Lung (tissue), 11 donors: ENCODE measurements at regions not wholly inside any gene's neighbourhood (a gene's known extent, or its start where the extent isn't known, plus 50 kb on each side); places are given as distances from the start of the nearest gene placed in this dataset.

ENCODE experiments used
- ATAC-seq: fragments of 200-7000 bp; cut with Tn5 transposase; one replicate; pipeline ENCODE4 v1.9.1; 2020; ENCODE audit warnings: moderate number of reproducible peaks; ENCODE audit not compliant: insufficient read depth, low FRiP score
- DNase-seq, 3 donors: peaks; one replicate each; pipeline ENCODE4 v3.0.0-alpha.2; 2013 to 2017
- H3K27ac ChIP-seq, 2 donors: one replicate each; pipeline ENCODE4 v1.5.1; 2013; ENCODE audit warnings: mild to moderate bottlenecking in 2 of 2, moderate library complexity in 2 of 2, control low read depth in 1 of 2, inconsistent platforms in 1 of 2, low read depth in 1 of 2, low read length in 1 of 2
- H3K27me3 ChIP-seq, 3 donors: one replicate each; pipeline ENCODE4 v1.5.1; 2013; ENCODE audit warnings: low read length in 2 of 3; ENCODE audit not compliant: control insufficient read depth in 3 of 3, insufficient read depth in 3 of 3
- H3K36me3 ChIP-seq, 4 donors: one replicate each; pipeline ENCODE4 v1.5.1; 2013; ENCODE audit warnings: low read length in 4 of 4, mild to moderate bottlenecking in 1 of 4, moderate library complexity in 1 of 4; ENCODE audit not compliant: control insufficient read depth in 4 of 4, insufficient read depth in 4 of 4
- H3K4me1 ChIP-seq, 5 donors: one replicate each; pipeline ENCODE4 v1.5.1; 2013; ENCODE audit warnings: low read length in 5 of 5, mild to moderate bottlenecking in 2 of 5, moderate library complexity in 1 of 5; ENCODE audit not compliant: control insufficient read depth in 5 of 5, insufficient read depth in 5 of 5
- H3K4me3 ChIP-seq: one replicate; pipeline ENCODE4 v1.5.1; 2013; ENCODE audit warnings: mild to moderate bottlenecking, control low read depth, moderate library complexity
- H3K9ac ChIP-seq, 2 donors: one replicate each; pipeline ENCODE4 v1.5.1; 2013; ENCODE audit warnings: low read length in 2 of 2, control low read depth in 1 of 2; ENCODE audit not compliant: insufficient read depth in 1 of 2
- H3K9me3 ChIP-seq, 4 donors: one replicate each; pipeline ENCODE4 v1.5.1; 2013; ENCODE audit warnings: low read length in 3 of 4, mild to moderate bottlenecking in 1 of 4, moderate library complexity in 1 of 4; ENCODE audit not compliant: control insufficient read depth in 4 of 4, insufficient read depth in 3 of 4
- CTCF ChIP-seq: IDR thresholded peaks from 2 replicates; pipeline ENCODE4 v1.5.1; 2012; ENCODE audit warnings: mild to moderate bottlenecking; ENCODE audit errors: control extremely low read depth, extremely low read depth
- WGBS, 2 donors: extraction: QIAGEN DNeasy Blood & Tissue Kit; methylation state at CpG; one replicate each; pipeline ENCODE4 v1.1.7; 2013; 5-methylcytosine and 5-hydroxymethylcytosine counted together
- donor health status: control.
- donor health status: control.
- donor health status: Bipolar disorder and iron deficiency.
- donor health status: healthy.
- donor health status: DM: yes; HTN: yes; CAD: no.

- no peak for TF ChIP-seq CTCF
- ATAC-seq, result no peak
Measured at GRCh38 chr19:28301463-28301862, 911.5 kb downstream of the UQCRFS1 start.

GRCh38 chr19:28299649-28300048, 913.3 kb downstream of the UQCRFS1 start:
- no peak for TF ChIP-seq CTCF
- Histone ChIP-seq H3K4me1 (no peaks in the 10 kb centered on the region), H3K4me3 (no peak overlapping the region), H3K9ac (no peak overlapping the region), H3K9me3 (peaks cover 0 to 3% (median under 1%) of the 10 kb centered on the region in 4 donors), H3K36me3 (no peaks in the 10 kb centered on the region), H3K27ac (no peak overlapping the region), H3K27me3 (no peaks in the 10 kb centered on the region)
- WGBS, 2 donors, result 59 to 61% methylated on average over 7 of the region's 7 CpGs
- no peak for DNase-seq
- ATAC-seq, result no peak

More at GRCh38 chr19:28301463-28301862, 911.5 kb downstream of the UQCRFS1 start:
- Histone ChIP-seq H3K36me3 (no peaks in the 10 kb centered on the region), H3K27ac (no peak overlapping the region), H3K9ac (no peak overlapping the region), H3K4me3 (no peak overlapping the region), H3K9me3 (peaks cover 0 to 3% (median under 1%) of the 10 kb centered on the region in 4 donors), H3K27me3 (no peaks in the 10 kb centered on the region), H3K4me1 (no peaks in the 10 kb centered on the region)
- DNase-seq, result no peak

- H3K9ac ChIP-seq, result no peak overlapping the region
- 32 to 51% methylated on average over 11 of the region's 11 CpGs for WGBS, 2 donors
- no peak overlapping the region for H3K27ac ChIP-seq
- peaks cover 0 to 6% (median 1%) of the 10 kb centered on the region in 4 donors for H3K9me3 ChIP-seq
- DNase-seq (no peak), ATAC-seq (no peak)
- TF ChIP-seq CTCF, result no peak
- no peak overlapping the region for H3K4me3 ChIP-seq
- no peaks in the 10 kb centered on the region for H3K36me3 ChIP-seq
- H3K27me3 ChIP-seq, result no peaks in the 10 kb centered on the region
- H3K4me1 ChIP-seq, result peaks cover 0 to 9% (median 0%) of the 10 kb centered on the region in 5 donors
Measured at GRCh38 chr19:28297586-28298157, 915.3 kb downstream of the UQCRFS1 start.

GRCh38 chr19:28297036-28297435, 915.9 kb downstream of the UQCRFS1 start:
- DNase-seq (no peak), ATAC-seq (no peak)
- Histone ChIP-seq H3K27ac (no peak overlapping the region), H3K4me1 (peaks cover 0 to 11% (median 0%) of the 10 kb centered on the region in 5 donors), H3K9me3 (peaks cover 0 to 6% (median 0%) of the 10 kb centered on the region in 4 donors), H3K36me3 (no peaks in the 10 kb centered on the region), H3K4me3 (no peak overlapping the region), H3K9ac (no peak overlapping the region), H3K27me3 (no peaks in the 10 kb centered on the region)
- no peak for TF ChIP-seq CTCF
- WGBS, 2 donors, result 69 to 90% methylated on average over 2 of the region's 2 CpGs
